GM21737 (cell line): ENCODE measurements at regions not wholly inside any gene's neighbourhood (a gene's known extent, or its start where the extent isn't known, plus 50 kb on each side); places are given as distances from the start of the nearest gene placed in this dataset.
"Not testable (repeated sequence)": the region's sequence is repeated elsewhere in the genome, so short reads cannot be mapped to it uniquely, and the experiment has no call there.

ENCODE experiments used
- ATAC-seq: cut with Tn5 transposase; IDR thresholded peaks from one replicate; pipeline ENCODE4 v1.9.1; 2021; ENCODE audit warnings: mild to moderate bottlenecking, moderate library complexity; ENCODE audit not compliant: unreplicated experiment

DNA sequence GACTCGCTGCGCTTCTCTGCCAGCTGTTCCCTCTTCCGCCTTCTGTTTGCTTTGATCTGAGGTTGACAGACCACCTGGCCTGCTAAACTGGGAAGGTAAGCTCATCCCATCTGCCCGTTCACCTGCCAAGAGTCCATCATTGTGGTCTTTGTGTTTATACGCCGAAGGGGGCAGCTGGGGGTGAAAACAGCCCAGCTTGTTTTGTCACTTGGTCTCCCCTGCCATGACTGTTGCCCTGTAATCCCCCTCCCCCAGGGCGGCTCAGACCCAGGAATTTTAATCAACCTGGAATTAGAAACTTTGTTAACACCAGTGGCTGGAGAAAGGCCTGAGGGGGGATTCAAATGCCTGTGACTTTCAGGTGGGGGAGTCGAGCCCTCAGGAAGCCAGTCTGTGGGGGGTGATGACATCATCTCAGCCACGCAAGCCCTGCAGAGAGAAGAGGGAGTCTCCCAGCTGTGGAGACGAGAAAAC lies 333.3 kb downstream of the BCOR start:
- ATAC-seq, result no peak

DNA sequence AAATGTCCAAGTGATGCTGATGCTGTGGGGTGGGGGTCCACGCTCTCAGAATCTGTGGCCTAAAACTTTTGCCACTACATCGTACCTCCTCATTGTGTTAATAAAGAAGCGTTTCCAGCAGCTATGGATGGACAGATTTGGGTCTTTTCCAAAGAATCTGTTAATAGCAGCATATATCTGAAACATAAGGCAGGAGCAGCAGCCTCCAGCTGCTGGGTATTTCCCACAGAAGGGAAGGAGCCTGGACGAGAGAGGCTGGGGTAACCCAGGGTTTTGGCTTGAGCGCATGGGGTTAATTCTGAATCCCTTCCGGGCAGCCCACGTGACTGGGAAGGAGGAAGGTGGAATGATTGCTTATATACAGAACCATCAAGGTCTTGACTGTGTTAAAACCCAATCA lies 332.4 kb downstream of the BCOR start:
- ATAC-seq, result no peak

DNA sequence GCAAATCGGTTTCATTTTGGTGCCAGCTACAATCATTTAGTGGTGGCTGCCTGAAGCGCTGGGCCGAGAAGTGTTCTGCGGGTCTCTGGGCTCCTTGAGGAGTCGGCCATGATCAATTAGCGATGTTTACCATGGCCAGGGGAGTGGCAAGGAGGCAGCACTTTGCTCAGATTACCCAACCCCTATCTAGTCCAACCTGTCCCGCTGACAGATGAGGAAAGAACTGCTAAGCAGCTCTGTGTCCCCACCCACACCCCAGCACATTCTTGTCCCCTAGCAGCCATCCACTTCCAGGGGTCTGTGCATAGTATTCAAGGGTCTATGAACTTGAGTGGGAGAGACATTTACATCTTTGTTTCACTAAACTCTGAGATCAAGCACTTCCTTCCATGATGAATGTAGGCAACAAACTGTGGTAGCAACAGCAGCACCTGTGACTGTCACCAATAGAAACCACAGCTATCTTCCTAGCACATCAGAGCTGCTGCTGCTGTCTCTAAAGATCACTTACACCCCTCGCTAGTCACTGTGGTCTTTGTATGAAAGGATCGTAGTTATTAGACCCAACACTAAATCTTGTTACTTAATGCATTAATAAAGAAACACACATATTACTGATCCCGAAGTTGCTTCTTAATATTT lies 331.6 kb downstream of the BCOR start:
- ATAC-seq, result no peak

GRCh38 chrX:39766855-39767254 lies 330.9 kb downstream of the BCOR start:
- no peak for ATAC-seq

DNA sequence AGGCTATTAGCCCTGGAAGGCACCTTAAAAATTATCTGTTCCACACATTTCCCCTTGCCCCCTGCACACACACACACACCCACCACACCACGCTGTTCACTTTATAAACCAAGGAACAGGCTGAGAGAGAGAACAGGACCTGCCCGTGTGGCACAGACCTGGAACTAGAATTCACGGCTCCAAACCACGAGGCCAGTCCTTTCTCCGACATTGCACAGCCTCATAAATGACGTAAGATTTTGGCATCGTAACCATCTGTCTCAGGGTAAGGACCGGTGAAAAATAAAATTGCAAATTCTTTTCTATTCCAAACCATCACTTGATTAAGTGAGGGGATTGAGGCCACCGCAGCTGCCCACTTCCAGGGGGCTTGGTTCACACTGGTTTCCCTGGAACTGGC lies 330.3 kb downstream of the BCOR start:
- no peak for ATAC-seq

DNA sequence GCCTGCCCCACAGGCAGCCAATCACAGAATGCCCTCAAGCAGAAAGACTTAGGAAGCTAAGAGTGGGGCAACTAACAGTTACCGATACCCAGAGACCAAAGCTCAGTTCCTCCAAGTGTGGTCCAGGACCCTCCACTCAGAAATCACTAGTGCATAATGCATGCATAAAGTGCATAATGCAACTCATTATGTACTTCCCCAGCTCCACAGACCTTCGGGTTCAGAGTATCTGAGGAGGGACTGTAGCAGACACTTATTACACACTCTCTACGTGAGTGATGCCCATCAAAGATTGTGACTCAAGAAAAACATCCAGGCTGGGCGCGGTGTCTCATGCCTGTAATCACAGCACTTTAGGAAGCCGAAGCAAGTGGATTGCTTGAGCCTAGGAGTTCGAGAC lies 328.0 kb downstream of the BCOR start:
- ATAC-seq, result no peak

GRCh38 chrX:39771089-39771488 lies 326.7 kb downstream of the BCOR start:
- no peak for ATAC-seq

- no peak for ATAC-seq
Observed at GRCh38 chrX:39772057-39772832, 325.5 kb downstream of the BCOR start.

GRCh38 chrX:39773150-39773549 lies 324.6 kb downstream of the BCOR start:
- no peak for ATAC-seq

DNA sequence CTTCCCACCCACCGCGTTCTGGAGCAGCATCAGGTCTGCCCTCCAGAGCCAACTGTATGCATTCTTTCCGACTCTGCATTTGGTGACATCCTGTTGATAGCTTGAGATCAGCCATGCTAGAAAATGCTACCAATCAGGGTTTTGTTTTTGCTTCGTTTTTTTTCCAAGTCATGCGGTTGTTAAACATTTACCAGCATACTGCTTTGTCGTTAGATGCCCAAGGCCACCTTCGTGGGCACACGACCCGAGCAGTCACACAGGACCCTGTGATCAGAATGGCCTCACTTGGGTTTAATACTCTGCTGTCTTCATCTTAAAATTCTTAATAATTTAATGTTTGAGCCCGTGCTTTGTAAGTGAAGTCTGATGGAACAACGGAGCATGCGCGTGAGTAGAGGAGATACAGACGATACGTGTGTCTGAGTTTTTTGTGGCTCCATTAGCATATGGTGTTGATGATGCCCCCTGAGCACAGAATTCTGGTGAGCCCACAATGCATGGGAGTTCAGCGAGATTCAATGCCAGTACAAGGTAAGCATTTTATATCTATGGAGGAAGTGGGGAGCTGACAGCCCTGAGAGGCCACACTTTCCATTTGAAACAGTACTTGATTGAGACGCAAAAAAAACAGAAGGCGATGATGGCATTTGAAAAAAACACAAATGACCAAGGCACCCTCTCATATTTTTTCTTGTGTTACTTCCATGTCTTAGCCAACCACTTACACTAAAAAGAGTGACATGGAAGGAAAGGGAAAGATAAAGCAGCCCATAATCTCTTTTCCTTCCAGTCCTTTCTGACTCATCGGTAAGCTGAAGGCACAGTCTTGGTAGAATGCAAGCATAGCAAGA lies 323.6 kb downstream of the BCOR start:
- ATAC-seq, result no peak

GRCh38 chrX:39774774-39775328 lies 322.9 kb downstream of the BCOR start:
- no peak for ATAC-seq

- ATAC-seq, result no peak
Observed at GRCh38 chrX:39777623-39778025, 320.1 kb downstream of the BCOR start.

DNA sequence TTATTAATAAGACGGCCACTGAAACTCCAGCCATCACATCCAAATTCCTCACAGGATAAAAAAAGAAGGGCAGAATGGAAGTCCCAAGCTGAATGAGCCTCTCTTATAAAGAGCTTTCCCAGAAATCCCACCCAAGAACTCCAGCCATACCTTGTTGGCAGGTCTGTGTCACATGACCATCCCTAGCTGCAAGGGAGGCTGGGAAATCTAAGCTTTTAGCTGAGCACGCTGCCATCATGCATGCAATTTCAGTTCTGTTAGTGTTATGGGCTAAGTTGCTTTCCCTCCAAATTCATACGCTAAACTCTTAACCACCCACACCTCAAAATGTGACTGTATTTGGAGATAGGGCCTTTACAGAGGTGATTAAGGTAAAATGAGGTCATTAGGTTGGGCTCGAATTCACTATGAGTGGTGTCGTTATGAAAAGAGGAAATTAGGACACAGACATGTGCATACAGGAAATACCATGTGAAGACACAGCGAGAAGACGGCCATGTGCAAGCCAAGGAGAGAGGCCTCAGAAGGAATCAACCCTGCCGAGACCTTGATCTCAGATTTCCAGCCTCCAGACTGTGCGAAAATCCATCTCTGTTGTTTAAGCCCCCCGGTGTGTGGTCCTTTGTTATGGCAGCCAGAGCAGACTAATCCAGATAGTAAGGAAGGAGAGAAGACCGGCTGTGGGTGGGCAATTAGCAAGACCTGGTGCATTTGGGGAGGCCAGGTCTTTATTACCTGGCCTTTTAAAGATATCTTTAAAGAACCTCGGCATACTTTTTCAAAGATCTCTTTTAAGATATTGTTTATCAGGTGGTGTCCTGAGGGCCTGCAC lies 317.6 kb downstream of the BCOR start:
- ATAC-seq, result no peak

DNA sequence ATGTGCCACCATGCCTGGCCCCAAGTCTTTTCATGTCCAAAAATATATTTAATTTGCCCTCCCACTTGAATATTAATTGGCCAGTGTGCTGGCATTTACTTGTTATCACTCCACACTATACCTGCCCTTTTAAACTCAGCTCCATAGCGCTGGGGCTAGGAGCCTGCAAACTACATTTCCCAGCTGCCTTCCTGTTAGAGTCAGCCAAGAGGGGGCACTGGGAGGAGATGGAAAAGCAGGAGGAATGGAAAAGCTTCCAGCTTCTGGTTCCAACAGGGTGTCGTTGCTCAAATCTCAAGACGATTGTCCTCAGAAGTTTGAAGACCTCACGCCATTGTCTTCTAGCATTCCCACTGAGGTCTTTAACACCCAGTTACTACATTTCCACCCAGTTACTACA lies 315.5 kb downstream of the BCOR start:
- ATAC-seq, result no peak

DNA sequence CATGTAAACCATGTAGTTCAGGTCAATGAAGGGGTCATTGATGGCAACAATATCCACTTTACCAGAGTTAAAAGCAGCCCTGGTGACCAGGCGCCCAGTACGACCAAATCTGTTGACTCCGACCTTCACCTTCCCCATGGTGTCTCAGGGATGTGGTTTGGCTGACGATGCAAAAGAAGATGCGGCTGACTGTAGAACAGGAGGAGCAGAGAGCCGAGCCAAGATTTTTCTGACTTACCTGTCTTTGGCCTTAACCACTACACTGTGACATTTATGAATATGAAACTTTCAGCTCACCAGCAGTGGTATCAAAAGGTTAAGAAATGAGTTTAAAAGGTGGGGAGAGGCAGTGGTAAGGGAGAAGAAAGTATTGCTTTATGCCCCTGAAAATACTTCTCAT lies 309.8 kb downstream of the BCOR start:
- no peak for ATAC-seq

- ATAC-seq, result no peak
Observed at GRCh38 chrX:39788521-39788920, 309.2 kb downstream of the BCOR start.

- no peak for ATAC-seq
Observed at GRCh38 chrX:39791691-39792090, 306.1 kb downstream of the BCOR start.

GRCh38 chrX:39795605-39796004 lies 302.2 kb downstream of the BCOR start:
- no peak for ATAC-seq

DNA sequence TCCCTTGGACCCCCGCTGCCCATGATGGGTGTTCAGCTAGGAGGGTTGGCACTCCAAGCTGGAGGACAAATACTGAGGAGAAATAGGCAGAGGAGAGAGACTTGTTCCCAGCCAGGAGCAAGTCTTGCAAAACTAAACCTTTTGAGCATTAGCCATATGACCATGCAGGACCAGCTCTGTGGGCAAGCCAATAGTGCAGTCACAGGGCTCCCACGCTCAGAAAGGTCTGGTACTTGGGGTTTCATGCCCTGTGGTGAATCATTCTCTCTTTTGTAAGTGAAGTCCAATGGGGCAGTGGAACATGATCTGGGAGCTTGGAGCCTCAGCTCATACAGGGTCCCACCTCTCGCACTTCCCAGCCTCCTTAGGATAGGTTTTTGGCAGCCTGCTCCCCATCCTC lies 300.9 kb downstream of the BCOR start:
- no peak for ATAC-seq

- ATAC-seq, result not testable (repeated sequence)
Observed at GRCh38 chrX:39798488-39798887, 299.3 kb downstream of the BCOR start.
